Uterus (tissue), 3 donors: ENCODE measurements at regions not wholly inside any gene's neighbourhood (a gene's known extent, or its start where the extent isn't known, plus 50 kb on each side); places are given as distances from the start of the nearest gene placed in this dataset.

Experiments used
- DNase-seq, 2 donors: peaks; one replicate each; pipeline ENCODE4 v3.0.0-alpha.2; 2019 to 2020
- H3K27ac ChIP-seq, 2 donors: fragments of 200-600 bp; sonication (generic); 1 replicate in 1 of 2; 2 replicates in 1 of 2; pipeline ENCODE4 v1.5.1; 2016 to 2018
- H3K27me3 ChIP-seq, 2 donors: fragments of 200-600 bp; sonication (generic); one replicate each; pipeline ENCODE4 v1.5.1; 2018 to 2019; ENCODE audit warnings: control low read depth in 1 of 2
- H3K36me3 ChIP-seq, 2 donors: fragments of 200-600 bp; sonication (generic); one replicate each; pipeline ENCODE4 v1.5.1; 2019; ENCODE audit warnings: control low read depth in 1 of 2
- H3K4me1 ChIP-seq, 2 donors: fragments of 200-600 bp; sonication (generic); one replicate each; pipeline ENCODE4 v1.5.1; 2018 to 2019; ENCODE audit warnings: control low read depth in 1 of 2
- H3K4me3 ChIP-seq, 2 donors: fragments of 200-600 bp; sonication (generic); 1 replicate in 1 of 2; 2 replicates in 1 of 2; pipeline ENCODE4 v1.5.1; 2018 to 2019; ENCODE audit warnings: mild to moderate bottlenecking in 1 of 2
- H3K9me3 ChIP-seq, 2 donors: fragments of 200-600 bp; sonication (generic); one replicate each; pipeline ENCODE4 v1.5.1; 2019; ENCODE audit warnings: control low read depth in 1 of 2
- POLR2A ChIP-seq, 2 donors: fragments of 450-650 bp; IDR thresholded peaks; one replicate each; pipeline ENCODE4 v1.6.1; 2016; ENCODE audit warnings: antibody characterized with exemption in 2 of 2, mild to moderate bottlenecking in 1 of 2, moderate library complexity in 1 of 2
- intact Hi-C: fragments of 100-400 bp; cut with DNase I; formaldehyde crosslinking; loops from one replicate; pipeline ENCODE4 v1.15.1; 2023; ENCODE audit warnings: low total_unique reads
- TF ChIP-seq, protein P1 (sequence below), 4 experiments: fragments of 200-600 bp in 2 of 4; fragments of 450-650 bp in 2 of 4; sonication (generic) in 2 of 4; IDR thresholded peaks; one replicate each; pipeline ENCODE4 v1.5.1; 2016 to 2019; ENCODE audit warnings: antibody characterized with exemption in 4 of 4, mild to moderate bottlenecking in 2 of 4, moderate library complexity in 1 of 4
- donor health status: DM: yes; HTN: yes; CAD: no.

DNA sequence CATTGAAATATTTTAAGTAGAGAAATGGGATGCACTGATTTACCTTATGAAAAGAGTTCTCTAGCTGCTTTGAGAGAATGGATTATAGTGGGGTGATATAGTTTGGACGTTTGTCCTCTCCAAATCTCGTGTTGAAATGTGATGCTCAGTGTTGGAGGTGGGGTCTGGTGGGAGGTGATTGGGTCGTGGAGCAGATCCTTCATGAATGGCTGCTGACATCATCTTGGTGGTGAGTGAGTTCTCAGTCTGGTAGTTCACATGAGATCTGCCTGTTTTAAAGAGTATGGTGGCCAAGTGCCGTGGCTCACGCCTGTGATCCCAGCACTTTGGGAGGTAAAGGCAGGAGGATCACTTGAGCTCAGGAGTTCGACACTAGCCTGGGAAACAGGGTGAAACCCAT, 58.7 kb upstream of the SH3RF3 start:
- TF ChIP-seq, protein P1, sequence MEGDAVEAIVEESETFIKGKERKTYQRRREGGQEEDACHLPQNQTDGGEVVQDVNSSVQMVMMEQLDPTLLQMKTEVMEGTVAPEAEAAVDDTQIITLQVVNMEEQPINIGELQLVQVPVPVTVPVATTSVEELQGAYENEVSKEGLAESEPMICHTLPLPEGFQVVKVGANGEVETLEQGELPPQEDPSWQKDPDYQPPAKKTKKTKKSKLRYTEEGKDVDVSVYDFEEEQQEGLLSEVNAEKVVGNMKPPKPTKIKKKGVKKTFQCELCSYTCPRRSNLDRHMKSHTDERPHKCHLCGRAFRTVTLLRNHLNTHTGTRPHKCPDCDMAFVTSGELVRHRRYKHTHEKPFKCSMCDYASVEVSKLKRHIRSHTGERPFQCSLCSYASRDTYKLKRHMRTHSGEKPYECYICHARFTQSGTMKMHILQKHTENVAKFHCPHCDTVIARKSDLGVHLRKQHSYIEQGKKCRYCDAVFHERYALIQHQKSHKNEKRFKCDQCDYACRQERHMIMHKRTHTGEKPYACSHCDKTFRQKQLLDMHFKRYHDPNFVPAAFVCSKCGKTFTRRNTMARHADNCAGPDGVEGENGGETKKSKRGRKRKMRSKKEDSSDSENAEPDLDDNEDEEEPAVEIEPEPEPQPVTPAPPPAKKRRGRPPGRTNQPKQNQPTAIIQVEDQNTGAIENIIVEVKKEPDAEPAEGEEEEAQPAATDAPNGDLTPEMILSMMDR (IDR thresholded peaks at IDR 0.05): no peak
- no peak for TF ChIP-seq POLR2A (IDR thresholded peaks at IDR 0.05)
- DNase-seq: no peak
- intact Hi-C loops: no loop called here

DNA sequence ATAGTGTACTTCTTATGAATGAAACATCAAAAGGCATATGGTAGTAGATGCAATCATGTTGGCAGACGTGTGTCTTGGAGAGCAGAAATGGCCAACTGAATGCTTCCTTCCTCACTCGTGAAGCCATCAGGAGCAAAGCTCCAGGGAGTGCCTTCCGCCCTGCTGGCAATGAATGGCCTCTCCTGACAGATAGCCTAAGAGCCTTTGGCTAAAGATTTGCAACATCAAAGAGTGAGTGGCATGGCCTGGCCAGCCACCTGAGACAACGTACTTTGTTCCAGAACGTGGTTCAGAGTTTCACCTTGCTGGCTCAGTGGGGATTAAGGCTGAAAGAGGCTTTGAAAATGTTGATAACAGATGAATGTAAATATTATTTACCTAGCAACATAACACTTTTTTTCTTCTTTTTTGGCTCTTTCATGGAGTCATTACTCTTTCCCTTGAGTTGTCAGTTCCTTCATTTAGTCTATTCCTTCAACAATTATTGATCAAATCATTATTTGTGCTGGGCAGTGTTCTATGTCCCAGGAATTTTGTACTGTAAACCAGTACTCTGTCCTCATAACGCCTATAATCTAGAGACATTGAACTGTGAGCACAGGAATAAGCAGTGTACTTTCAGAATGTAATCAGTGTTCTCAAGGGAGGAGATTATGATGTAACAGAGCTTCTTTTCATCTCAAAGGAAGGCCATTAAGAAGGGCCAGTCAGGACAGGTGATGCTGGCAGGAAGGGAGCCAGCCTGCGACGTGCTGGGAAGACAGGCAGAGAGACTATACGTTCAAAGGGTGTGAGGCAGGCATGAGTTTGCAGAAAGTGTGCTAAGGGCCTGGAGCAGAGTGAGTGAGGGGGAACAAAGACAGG, 59.4 kb upstream of the SH3RF3 start:
- Histone ChIP-seq H3K36me3 (no peaks in the 10 kb centered on the region), H3K27ac (no peak overlapping the region), H3K9me3 (no peaks in the 10 kb centered on the region), H3K27me3 (no peaks in the 10 kb centered on the region), H3K4me3 (no peak overlapping the region), H3K4me1 (no peaks in the 10 kb centered on the region)
- TF ChIP-seq, protein P1 (IDR thresholded peaks at IDR 0.05): no peak
- TF ChIP-seq POLR2A (IDR thresholded peaks at IDR 0.05): no peak
- intact Hi-C loops: no loop called here
- no peak for DNase-seq

More for the DNA sequence above, 58.7 kb upstream of the SH3RF3 start:
- Histone ChIP-seq H3K36me3 (no peaks in the 10 kb centered on the region), H3K27ac (no peak overlapping the region), H3K27me3 (no peaks in the 10 kb centered on the region), H3K4me1 (no peaks in the 10 kb centered on the region), H3K4me3 (no peak overlapping the region), H3K9me3 (no peaks in the 10 kb centered on the region)

DNA sequence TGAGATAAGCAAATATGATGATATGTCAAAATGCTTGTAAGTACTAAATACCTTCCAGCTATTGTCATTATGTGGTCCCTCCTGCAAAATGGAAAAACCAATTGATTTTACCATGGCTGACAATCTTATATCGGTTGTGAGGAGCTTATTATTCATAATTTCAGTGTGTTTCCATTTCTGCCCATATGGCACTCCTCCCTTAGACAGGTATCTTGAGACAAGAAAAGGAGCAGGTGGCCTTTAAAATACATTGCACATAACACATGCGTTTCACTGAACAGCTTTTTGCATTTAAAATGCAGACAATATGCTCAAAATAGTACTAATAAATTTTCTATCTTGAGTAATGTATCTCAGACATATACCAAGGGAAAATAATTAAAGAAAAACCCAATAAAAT, 60.2 kb upstream of the SH3RF3 start:
- TF ChIP-seq, protein P1 (IDR thresholded peaks at IDR 0.05): no peak
- no peak for TF ChIP-seq POLR2A (IDR thresholded peaks at IDR 0.05)
- Histone ChIP-seq H3K4me3 (no peak overlapping the region), H3K4me1 (no peaks in the 10 kb centered on the region), H3K27me3 (no peaks in the 10 kb centered on the region), H3K36me3 (no peaks in the 10 kb centered on the region), H3K27ac (no peak overlapping the region), H3K9me3 (no peaks in the 10 kb centered on the region)
- no peak for DNase-seq
- intact Hi-C loops: no loop called here

DNA sequence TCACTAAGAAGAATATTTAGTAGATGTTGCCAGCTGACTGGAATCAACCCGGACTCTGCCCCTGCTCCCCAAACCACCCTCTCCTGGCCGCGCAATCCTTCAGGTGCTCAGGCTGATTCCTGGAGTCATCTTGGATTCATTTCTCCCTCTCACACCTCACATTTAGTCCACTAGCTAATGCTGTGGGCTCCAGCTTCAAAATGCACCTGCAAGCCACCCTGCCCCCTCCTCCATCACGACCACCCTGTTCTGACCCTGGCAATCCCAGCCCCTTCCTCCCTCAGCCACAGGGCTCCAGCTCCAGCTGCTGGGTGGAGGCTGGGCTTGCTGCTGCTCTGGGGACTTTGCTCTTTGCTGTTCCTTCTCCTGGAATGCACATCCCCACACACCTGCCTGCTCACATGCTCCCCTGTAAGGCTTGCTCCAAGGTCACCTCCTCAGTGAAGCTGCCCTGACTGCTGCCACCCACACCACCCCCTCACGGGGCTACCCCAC, 61.3 kb upstream of the SH3RF3 start:
- no peaks in the 10 kb centered on the region for H3K36me3 ChIP-seq
- no peak overlapping the region for H3K27ac ChIP-seq
- no peaks in the 10 kb centered on the region for H3K27me3 ChIP-seq
- DNase-seq: no peak
- no peak overlapping the region for H3K4me3 ChIP-seq
- H3K9me3 ChIP-seq: no peaks in the 10 kb centered on the region
- intact Hi-C loops: no loop called here
- no peaks in the 10 kb centered on the region for H3K4me1 ChIP-seq
- TF ChIP-seq, protein P1 (IDR thresholded peaks at IDR 0.05): no peak
- TF ChIP-seq POLR2A (IDR thresholded peaks at IDR 0.05): no peak

DNA sequence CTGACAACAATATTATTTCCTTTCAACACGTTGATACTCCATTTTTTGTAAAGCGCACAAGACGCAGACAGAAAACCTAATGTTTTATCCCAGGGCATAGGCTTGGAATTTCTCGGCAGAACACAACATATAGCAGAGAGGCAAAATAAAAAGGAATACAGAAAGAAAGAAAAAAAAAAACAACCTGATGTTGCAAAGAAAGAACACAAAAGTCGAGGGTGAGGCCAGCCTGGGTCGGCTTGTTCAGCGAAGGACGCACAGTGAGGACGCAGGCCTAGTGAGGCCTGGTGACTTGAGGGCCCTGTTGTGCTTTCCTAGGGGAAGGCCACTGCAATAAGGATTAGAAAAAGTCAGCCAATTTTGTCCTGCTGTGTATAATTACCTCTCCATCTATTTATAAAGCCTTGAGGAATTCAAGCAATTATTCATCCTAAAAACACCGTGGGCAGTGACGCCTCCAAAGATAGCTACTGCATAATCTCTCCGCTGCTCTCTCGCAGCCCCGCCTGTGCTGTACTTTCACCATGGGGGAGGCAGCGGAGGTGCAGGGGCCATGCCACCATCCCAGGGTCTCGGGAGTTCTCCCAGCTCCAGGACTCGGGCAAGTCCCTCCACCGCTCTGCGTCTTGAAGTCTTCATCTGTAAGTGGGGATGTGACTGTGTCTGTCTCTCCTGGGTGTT, 61.9 kb upstream of the SH3RF3 start:
- TF ChIP-seq, protein P1 (IDR thresholded peaks at IDR 0.05): no peak
- no peak for TF ChIP-seq POLR2A (IDR thresholded peaks at IDR 0.05)
- no peaks in the 10 kb centered on the region for H3K9me3 ChIP-seq
- no peak for DNase-seq
- no peak overlapping the region for H3K4me3 ChIP-seq
- no peak overlapping the region for H3K27ac ChIP-seq
- H3K4me1 ChIP-seq: no peaks in the 10 kb centered on the region
- intact Hi-C loops: no loop called here
- no peaks in the 10 kb centered on the region for H3K27me3 ChIP-seq
- H3K36me3 ChIP-seq: no peaks in the 10 kb centered on the region
